Endodermal cell (in vitro differentiated cells): ENCODE measurements at regions not wholly inside any gene's neighbourhood (a gene's known extent, or its start where the extent isn't known, plus 50 kb on each side); places are given as distances from the start of the nearest gene placed in this dataset.

Experiments used
- DNase-seq: peaks from one replicate; pipeline ENCODE4 v3.0.0-alpha.2; 2017
- H3K27ac ChIP-seq: 2 replicates; pipeline ENCODE4 v1.5.1; 2013; ENCODE audit warnings: mild to moderate bottlenecking, low read depth, low read length, moderate library complexity
- H3K27me3 ChIP-seq: 2 replicates; pipeline ENCODE4 v1.6.1; 2013; ENCODE audit warnings: mild to moderate bottlenecking, low read length, moderate library complexity; ENCODE audit not compliant: insufficient read depth, control insufficient read depth, poor library complexity, severe bottlenecking
- H3K36me3 ChIP-seq: 2 replicates; pipeline ENCODE4 v1.7.0; 2013; ENCODE audit warnings: mild to moderate bottlenecking, low read length, moderate library complexity; ENCODE audit not compliant: control insufficient read depth, insufficient read depth
- H3K4me1 ChIP-seq: one replicate; pipeline ENCODE4 v1.7.0; 2013; ENCODE audit warnings: low read length; ENCODE audit not compliant: control insufficient read depth, insufficient read depth
- H3K4me3 ChIP-seq: 2 replicates; pipeline ENCODE4 v1.5.1; 2013; ENCODE audit warnings: mild to moderate bottlenecking, low read length, moderate library complexity
- H3K9ac ChIP-seq: 2 replicates; pipeline ENCODE4 v1.6.1; 2013; ENCODE audit warnings: mild to moderate bottlenecking, low read length, moderate library complexity; ENCODE audit not compliant: poor library complexity, severe bottlenecking; ENCODE audit errors: extremely low read depth
- H3K9me3 ChIP-seq: 2 replicates; pipeline ENCODE4 v1.6.1; 2013; ENCODE audit warnings: mild to moderate bottlenecking, low read length, moderate library complexity; ENCODE audit not compliant: control insufficient read depth
- H3K27ac Mint-ChIP-seq: 2 replicates; pipeline ENCODE4 v1.8.0; 2020; ENCODE audit warnings: mixed read lengths
- H3K27me3 Mint-ChIP-seq: 2 replicates; pipeline ENCODE4 v1.8.0; 2021; ENCODE audit warnings: mild to moderate bottlenecking, mixed read lengths; ENCODE audit not compliant: insufficient read depth
- H3K36me3 Mint-ChIP-seq: 2 replicates; pipeline ENCODE4 v1.8.0; 2020; ENCODE audit warnings: low read depth, mixed read lengths
- H3K4me1 Mint-ChIP-seq: 2 replicates; pipeline ENCODE4 v1.8.0; 2020; ENCODE audit warnings: mixed read lengths
- H3K4me3 Mint-ChIP-seq: 2 replicates; pipeline ENCODE4 v1.8.0; 2020; ENCODE audit warnings: mild to moderate bottlenecking, moderate library complexity, mixed read lengths
- H3K9me3 Mint-ChIP-seq: 2 replicates; pipeline ENCODE4 v1.8.0; 2020; ENCODE audit warnings: mild to moderate bottlenecking, mixed read lengths
- WGBS, 2 experiments: methylation state at CpG; one replicate each; pipeline versions ENCODE4 v1.1.5 to v1.1.7; 2013; ENCODE audit warnings: missing lambda C conversion rate in 2 of 2, mixed read lengths in 1 of 2; ENCODE audit not compliant: insufficient coverage in 1 of 2, insufficient read length in 1 of 2; 5-methylcytosine and 5-hydroxymethylcytosine counted together
- TF ChIP-seq, protein P1 (sequence below): fragments of 200-600 bp; sonication (generic); conservative IDR thresholded peaks from 2 replicates; pipeline ENCODE4 v1.5.0; 2021; ENCODE audit warnings: antibody characterized with exemption, mild to moderate bottlenecking

DNA sequence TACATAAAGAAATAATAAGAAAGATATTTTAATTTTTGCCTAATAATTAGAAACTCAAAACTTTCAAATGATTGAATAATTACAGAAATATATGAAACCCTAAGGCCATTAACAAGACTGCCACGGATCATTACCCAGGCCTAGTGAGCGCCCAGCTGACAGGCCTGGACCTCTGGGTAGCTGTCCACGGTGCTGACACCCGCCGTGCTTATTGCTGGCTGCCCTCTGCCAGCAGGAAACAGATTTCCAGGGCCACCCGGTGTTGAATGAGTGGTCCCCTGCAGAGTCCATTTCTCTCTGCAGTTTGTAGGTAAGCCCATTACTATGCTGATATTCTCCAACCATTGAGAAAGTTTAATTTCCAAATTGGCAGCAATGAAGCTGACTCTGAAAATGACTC is 254.4 kb upstream of the GJB5 start:
- H3K36me3 ChIP-seq: no peaks in the 10 kb centered on the region
- TF ChIP-seq, protein P1, sequence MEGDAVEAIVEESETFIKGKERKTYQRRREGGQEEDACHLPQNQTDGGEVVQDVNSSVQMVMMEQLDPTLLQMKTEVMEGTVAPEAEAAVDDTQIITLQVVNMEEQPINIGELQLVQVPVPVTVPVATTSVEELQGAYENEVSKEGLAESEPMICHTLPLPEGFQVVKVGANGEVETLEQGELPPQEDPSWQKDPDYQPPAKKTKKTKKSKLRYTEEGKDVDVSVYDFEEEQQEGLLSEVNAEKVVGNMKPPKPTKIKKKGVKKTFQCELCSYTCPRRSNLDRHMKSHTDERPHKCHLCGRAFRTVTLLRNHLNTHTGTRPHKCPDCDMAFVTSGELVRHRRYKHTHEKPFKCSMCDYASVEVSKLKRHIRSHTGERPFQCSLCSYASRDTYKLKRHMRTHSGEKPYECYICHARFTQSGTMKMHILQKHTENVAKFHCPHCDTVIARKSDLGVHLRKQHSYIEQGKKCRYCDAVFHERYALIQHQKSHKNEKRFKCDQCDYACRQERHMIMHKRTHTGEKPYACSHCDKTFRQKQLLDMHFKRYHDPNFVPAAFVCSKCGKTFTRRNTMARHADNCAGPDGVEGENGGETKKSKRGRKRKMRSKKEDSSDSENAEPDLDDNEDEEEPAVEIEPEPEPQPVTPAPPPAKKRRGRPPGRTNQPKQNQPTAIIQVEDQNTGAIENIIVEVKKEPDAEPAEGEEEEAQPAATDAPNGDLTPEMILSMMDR: no peak
- Mint-ChIP-seq H3K36me3 (no peaks in the 10 kb centered on the region), H3K9me3 (no peaks in the 10 kb centered on the region), H3K27me3 (peaks cover 69% of the 10 kb centered on the region), H3K27ac (no peak overlapping the region), H3K4me3 (no peak overlapping the region), H3K4me1 (no peaks in the 10 kb centered on the region)
- H3K9ac ChIP-seq: no peak overlapping the region
- H3K4me1 ChIP-seq: no peaks in the 10 kb centered on the region
- H3K4me3 ChIP-seq: no peak overlapping the region
- WGBS, 2 experiments: 6 to 12% methylated on average over 6 of the region's 6 CpGs
- H3K27me3 ChIP-seq: peaks cover 91% of the 10 kb centered on the region
- H3K27ac ChIP-seq: no peak overlapping the region
- peak; percentile 90 for DNase-seq
- peaks cover 4% of the 10 kb centered on the region for H3K9me3 ChIP-seq

DNA sequence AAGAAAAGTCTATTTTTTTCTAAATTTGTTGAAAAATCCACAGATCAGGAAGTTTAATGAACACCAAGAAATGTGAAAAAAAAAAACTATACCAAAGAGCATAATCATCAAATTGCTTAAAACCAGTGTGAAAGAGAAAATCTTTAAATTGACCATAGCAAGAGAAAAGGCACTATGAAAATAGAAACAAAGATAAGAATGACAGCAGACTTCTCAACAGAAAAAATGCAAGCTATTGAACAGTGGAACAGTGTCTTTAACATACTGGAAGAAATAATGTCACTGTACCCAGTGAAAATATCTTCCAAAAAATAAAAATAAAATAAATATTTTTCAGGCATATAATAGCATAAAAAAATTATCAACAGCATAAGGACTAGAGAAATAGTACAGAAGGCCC is 243.0 kb upstream of the GJB5 start:
- Histone ChIP-seq H3K27ac (no peak overlapping the region), H3K4me1 (no peaks in the 10 kb centered on the region), H3K9me3 (peaks cover 23% of the 10 kb centered on the region), H3K4me3 (no peak overlapping the region), H3K36me3 (no peaks in the 10 kb centered on the region), H3K27me3 (peaks cover 3% of the 10 kb centered on the region), H3K9ac (no peak overlapping the region)
- TF ChIP-seq, protein P1: no peak
- no peak overlapping the region for H3K4me3 Mint-ChIP-seq
- no peaks in the 10 kb centered on the region for H3K4me1 Mint-ChIP-seq
- H3K27ac Mint-ChIP-seq: no peak overlapping the region
- no peak for DNase-seq
- peaks cover 41% of the 10 kb centered on the region for H3K9me3 Mint-ChIP-seq
- peaks cover 2% of the 10 kb centered on the region for H3K27me3 Mint-ChIP-seq
- H3K36me3 Mint-ChIP-seq: no peaks in the 10 kb centered on the region

DNA sequence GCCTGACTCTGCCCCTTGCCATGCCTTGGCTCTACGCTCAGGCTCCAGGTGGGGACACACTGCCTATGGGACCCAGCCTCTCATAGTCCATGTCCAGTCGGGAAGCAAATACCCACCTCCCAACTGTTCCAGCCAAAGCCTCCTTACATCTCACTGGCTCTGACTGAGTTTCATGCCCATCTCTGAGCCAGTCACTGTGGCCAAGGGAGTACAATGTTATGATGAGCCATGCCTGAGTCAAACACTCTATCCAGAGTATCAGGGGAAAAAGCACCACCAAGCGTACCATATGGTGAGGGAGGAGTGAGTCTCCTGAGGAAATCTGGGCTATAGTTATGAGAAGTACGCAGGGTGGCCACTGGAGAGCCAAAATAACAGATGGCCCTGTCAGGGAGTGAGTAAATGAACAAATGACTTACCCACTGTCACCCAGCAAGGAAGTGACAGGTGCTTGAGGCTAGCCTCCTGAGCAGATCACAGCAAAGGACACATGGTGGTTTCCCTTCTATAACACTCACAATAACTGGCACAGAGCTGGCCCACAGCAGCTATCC is 236.6 kb upstream of the GJB5 start:
- H3K27me3 Mint-ChIP-seq: peaks cover 8% of the 10 kb centered on the region
- H3K36me3 Mint-ChIP-seq: no peaks in the 10 kb centered on the region
- no peak overlapping the region for H3K4me3 Mint-ChIP-seq
- WGBS, 2 experiments: 80 to 82% methylated on average over 3 to 4 of the region's 4 CpGs
- Histone ChIP-seq H3K36me3 (no peaks in the 10 kb centered on the region), H3K9ac (no peak overlapping the region), H3K4me1 (no peaks in the 10 kb centered on the region), H3K9me3 (no peaks in the 10 kb centered on the region), H3K27ac (no peak overlapping the region), H3K4me3 (no peak overlapping the region), H3K27me3 (peaks cover 40% of the 10 kb centered on the region)
- TF ChIP-seq, protein P1: no peak
- H3K9me3 Mint-ChIP-seq: peaks cover 14% of the 10 kb centered on the region
- no peak for DNase-seq
- H3K4me1 Mint-ChIP-seq: no peaks in the 10 kb centered on the region
- no peak overlapping the region for H3K27ac Mint-ChIP-seq
